ENCODE measurements at regions not wholly inside any gene's neighbourhood (a gene's known extent, or its start where the extent isn't known, plus 50 kb on each side); places are given as distances from the start of the nearest gene placed in this dataset.

- POLR2A ChIA-PET, result no interaction called here
- no TSS peak for BruUV-seq (replicated peaks)
Observed at GRCh38 chr11:10386861-10387205, 68.2 kb upstream of the AMPD3 start.

DNA sequence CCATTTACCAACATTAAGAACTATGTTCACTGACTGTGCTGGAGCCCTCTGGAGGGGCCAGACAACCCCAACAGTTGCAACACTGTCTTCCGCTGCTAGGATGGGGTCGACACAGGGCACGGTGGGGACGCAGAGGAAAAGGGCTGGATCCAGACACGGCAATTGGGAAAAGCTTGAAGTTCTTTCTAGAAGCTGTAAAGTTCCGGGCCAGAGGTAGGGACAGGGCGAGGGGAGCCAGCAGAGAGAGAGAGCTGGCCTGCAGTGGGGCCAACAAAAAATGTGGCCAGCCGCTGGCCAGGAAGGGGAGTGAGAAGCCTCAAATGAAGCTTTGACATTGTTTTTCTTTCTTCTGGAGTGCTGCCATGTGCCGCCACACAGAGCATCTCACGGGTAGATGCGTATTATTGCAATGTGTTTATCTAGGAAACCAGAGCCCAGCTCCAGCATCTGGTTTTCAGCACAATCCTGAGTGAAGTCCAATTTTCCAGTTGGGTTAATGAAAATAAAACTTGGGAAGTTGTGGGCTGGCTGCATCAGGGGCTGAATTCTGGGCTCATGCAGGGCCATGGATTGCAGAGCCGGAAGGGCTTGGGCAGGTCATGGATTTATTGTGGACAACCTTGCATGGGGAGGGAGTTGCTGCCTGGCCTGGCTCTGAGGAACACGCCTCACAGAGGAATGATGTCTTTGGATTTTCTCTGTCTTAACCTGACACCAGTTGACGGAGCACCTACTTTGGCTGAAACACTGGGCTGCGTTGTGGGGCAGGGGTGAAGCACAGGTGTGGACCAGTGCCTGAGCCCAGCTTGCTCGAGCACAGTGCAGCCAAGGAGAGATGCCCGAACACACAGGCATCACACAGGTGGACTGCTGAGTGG lies 67.6 kb upstream of the AMPD3 start:
- H3K27ac Mint-ChIP-seq (ENCODE audit: unreplicated experiment), result peak overlapping the region; percentile 71
- POLR2A ChIA-PET, result interaction anchor here (1.0 kb wide), 1 partner anchor 61 kb away, joined by 3 read pairs; no protein-coding TSS in a partner anchor

More at GRCh38 chr11:10386861-10387205, 68.2 kb upstream of the AMPD3 start:
- H3K36me3 Mint-ChIP-seq (ENCODE audit: insufficient read depth, unreplicated experiment), result no peaks in the 10 kb centered on the region
- H3K4me1 Mint-ChIP-seq (ENCODE audit: low read depth, unreplicated experiment), result peaks cover 50% of the 10 kb centered on the region
- intact Hi-C loops (cut with micrococcal nuclease; ENCODE audit: unreplicated experiment), result loop anchor here (1.0 kb wide), 1 partner anchor 8 kb away; no protein-coding TSS in a partner anchor
- CTCF ChIA-PET, result interaction anchor here (1.0 to 1.9 kb wide), 2 partner anchors 20 to 58 kb away, joined by 3 to 16 read pairs; no protein-coding TSS in a partner anchor
- no peak overlapping the region for H3K4me3 ChIP-seq (ENCODE audit: low read depth, low read length)
- DNase-seq, result no peak
- H3K4me1 ChIP-seq, result peaks cover 55% of the 10 kb centered on the region
- no peak for TF ChIP-seq CTCF (IDR thresholded peaks at IDR 0.05; ENCODE audit: insufficient read depth in 1 of 2, low read depth in 1 of 2, low read length in 1 of 2, severe bottlenecking in 1 of 2, unreplicated experiment in 1 of 2)
- no peaks in the 10 kb centered on the region for H3K9me3 ChIP-seq
- H3K4me3 Mint-ChIP-seq (ENCODE audit: unreplicated experiment), result peak overlapping the region; percentile 62
- H3K27me3 ChIP-seq (replicated peaks; ENCODE audit: control insufficient read depth, insufficient read depth, low read length), result no peaks in the 10 kb centered on the region
- no peaks in the 10 kb centered on the region for H3K36me3 ChIP-seq (ENCODE audit: control insufficient read depth, insufficient read depth, low read length)
- H3K9me3 Mint-ChIP-seq (ENCODE audit: unreplicated experiment), result peaks cover 24% of the 10 kb centered on the region
- H3K27ac Mint-ChIP-seq (ENCODE audit: unreplicated experiment), result peak overlapping the region; percentile 71
- no peaks in the 10 kb centered on the region for H3K27me3 Mint-ChIP-seq (ENCODE audit: insufficient read depth, unreplicated experiment)

More for the DNA sequence above, 67.6 kb upstream of the AMPD3 start:
- TF ChIP-seq CTCF (IDR thresholded peaks at IDR 0.05; ENCODE audit: insufficient read depth in 1 of 2, low read depth in 1 of 2, low read length in 1 of 2, severe bottlenecking in 1 of 2, unreplicated experiment in 1 of 2), result no peak
- Mint-ChIP-seq H3K4me1 (ENCODE audit: low read depth, unreplicated experiment) (peaks cover 55% of the 10 kb centered on the region), H3K36me3 (ENCODE audit: insufficient read depth, unreplicated experiment) (peaks cover 5% of the 10 kb centered on the region), H3K27me3 (ENCODE audit: insufficient read depth, unreplicated experiment) (no peaks in the 10 kb centered on the region), H3K4me3 (ENCODE audit: unreplicated experiment) (peak overlapping the region; percentile 62), H3K9me3 (ENCODE audit: unreplicated experiment) (peaks cover 22% of the 10 kb centered on the region)
- Histone ChIP-seq H3K4me1 (peaks cover 60% of the 10 kb centered on the region), H3K9me3 (no peaks in the 10 kb centered on the region), H3K4me3 (ENCODE audit: low read depth, low read length) (no peak overlapping the region), H3K27me3 (replicated peaks; ENCODE audit: control insufficient read depth, insufficient read depth, low read length) (no peaks in the 10 kb centered on the region), H3K36me3 (ENCODE audit: control insufficient read depth, insufficient read depth, low read length) (no peaks in the 10 kb centered on the region)
- intact Hi-C loops (cut with micrococcal nuclease; ENCODE audit: unreplicated experiment), result loop anchor here (1.0 to 2.0 kb wide), 3 partner anchors 8 to 65 kb away; no protein-coding TSS in a partner anchor
- BruUV-seq (replicated peaks), result no TSS peak
- peak; percentile 48 to 72 for DNase-seq
- CTCF ChIA-PET, result interaction anchor here (1.0 to 1.9 kb wide), 2 partner anchors 21 to 59 kb away, joined by 3 to 16 read pairs; no protein-coding TSS in a partner anchor

Data from Caco-2 (cell line).